ENCODE measurements at regions not wholly inside any gene's neighbourhood (a gene's known extent, or its start where the extent isn't known, plus 50 kb on each side); places are given as distances from the start of the nearest gene placed in this dataset.

DNA sequence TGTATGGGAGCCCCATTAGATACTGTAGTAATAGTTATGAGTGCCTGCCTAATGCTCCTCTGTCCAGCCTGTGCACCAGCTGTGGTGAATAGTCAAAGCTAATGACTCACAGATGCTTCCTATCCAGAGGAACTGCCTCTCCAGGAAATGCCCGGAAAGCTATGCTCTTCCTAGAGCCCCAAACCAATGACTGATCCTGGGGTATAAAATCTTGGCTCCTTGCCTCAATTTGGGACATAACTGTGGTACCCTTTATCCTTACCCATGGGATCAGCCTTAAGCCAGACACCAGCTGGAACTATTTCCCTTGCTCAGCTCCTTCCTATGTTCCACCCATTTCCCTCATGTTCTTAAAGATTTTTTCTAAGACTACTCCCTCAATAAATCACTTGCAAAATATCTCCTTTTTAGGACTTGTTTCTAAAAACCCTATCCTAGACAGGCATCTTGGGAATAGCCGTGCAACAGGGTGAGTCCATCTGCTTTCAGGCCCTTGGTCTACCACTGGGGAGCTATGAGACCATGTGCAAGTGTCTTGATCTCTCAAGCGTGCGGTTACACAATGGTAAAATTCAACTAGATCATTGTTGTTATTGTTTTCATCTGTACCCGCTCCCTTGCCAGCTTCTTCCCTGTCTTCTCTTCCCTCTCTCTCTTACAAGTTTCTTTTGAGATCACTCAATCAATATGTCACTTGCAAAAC is 283.7 kb downstream of the BTBD3 start:
- no peaks in the 10 kb centered on the region for H3K4me1 ChIP-seq (ENCODE audit: insufficient read depth)
- H3K4me2 ChIP-seq: no peak overlapping the region
- H3K36me3 ChIP-seq (replicated peaks; ENCODE audit: insufficient read depth, low read depth): no peaks in the 10 kb centered on the region
- WGBS (ENCODE audit: low lambda C conversion rate, missing lambda C conversion rate): 85% methylated on average over 5 of the region's 5 CpGs
- no peaks in the 10 kb centered on the region for H4K20me1 ChIP-seq (ENCODE audit: insufficient read depth, poor library complexity, severe bottlenecking)
- H3K4me3 ChIP-seq: no peak overlapping the region
- H3K9me3 ChIP-seq (ENCODE audit: low read depth): no peaks in the 10 kb centered on the region
- peak; percentile 10 for DNase-seq (ENCODE audit: low spot score)
- no peaks in the 10 kb centered on the region for H3K9me2 ChIP-seq (replicated peaks; ENCODE audit: insufficient read depth)
- TF ChIP-seq, protein P1, sequence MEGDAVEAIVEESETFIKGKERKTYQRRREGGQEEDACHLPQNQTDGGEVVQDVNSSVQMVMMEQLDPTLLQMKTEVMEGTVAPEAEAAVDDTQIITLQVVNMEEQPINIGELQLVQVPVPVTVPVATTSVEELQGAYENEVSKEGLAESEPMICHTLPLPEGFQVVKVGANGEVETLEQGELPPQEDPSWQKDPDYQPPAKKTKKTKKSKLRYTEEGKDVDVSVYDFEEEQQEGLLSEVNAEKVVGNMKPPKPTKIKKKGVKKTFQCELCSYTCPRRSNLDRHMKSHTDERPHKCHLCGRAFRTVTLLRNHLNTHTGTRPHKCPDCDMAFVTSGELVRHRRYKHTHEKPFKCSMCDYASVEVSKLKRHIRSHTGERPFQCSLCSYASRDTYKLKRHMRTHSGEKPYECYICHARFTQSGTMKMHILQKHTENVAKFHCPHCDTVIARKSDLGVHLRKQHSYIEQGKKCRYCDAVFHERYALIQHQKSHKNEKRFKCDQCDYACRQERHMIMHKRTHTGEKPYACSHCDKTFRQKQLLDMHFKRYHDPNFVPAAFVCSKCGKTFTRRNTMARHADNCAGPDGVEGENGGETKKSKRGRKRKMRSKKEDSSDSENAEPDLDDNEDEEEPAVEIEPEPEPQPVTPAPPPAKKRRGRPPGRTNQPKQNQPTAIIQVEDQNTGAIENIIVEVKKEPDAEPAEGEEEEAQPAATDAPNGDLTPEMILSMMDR (IDR thresholded peaks at IDR 0.05; ENCODE audit: poor library complexity): no peak
- H2AFZ ChIP-seq: no peak overlapping the region
- H3K27ac ChIP-seq: no peak overlapping the region
- no peaks in the 10 kb centered on the region for H3K27me3 ChIP-seq
- no peaks in the 10 kb centered on the region for H3K79me2 ChIP-seq

DNA sequence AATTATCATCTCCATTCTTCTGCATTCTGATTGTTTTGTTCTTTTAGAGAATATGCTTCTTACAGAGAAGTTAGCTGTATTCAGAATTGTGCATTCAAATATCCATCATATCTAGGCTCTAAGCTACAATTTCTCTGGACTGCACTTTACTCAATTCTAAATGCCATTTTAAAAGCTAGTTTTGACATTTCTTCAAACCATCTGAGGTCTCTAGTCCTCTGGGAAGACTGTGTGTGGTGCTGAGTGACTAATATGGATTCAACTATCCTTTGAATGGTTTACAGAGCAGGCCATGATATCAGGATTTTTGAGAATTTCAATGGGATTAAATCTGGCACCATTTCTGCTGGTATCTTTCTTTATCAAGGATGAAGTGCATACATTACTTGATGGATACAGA is 285.7 kb downstream of the BTBD3 start:
- DNase-seq (ENCODE audit: low spot score): no peak
- no peaks in the 10 kb centered on the region for H3K79me2 ChIP-seq
- no peaks in the 10 kb centered on the region for H3K9me3 ChIP-seq (ENCODE audit: low read depth)
- H3K4me2 ChIP-seq: no peak overlapping the region
- H3K9me2 ChIP-seq (replicated peaks; ENCODE audit: insufficient read depth): no peaks in the 10 kb centered on the region
- no peak overlapping the region for H3K27ac ChIP-seq
- no peaks in the 10 kb centered on the region for H4K20me1 ChIP-seq (ENCODE audit: insufficient read depth, poor library complexity, severe bottlenecking)
- no peaks in the 10 kb centered on the region for H3K4me1 ChIP-seq (ENCODE audit: insufficient read depth)
- TF ChIP-seq, protein P1 (IDR thresholded peaks at IDR 0.05; ENCODE audit: poor library complexity): no peak
- TF ChIP-seq EZH2 (IDR thresholded peaks at IDR 0.05; ENCODE audit: borderline replicate concordance) (no peak), EZH2phosphoT487 (IDR thresholded peaks at IDR 0.05; ENCODE audit: low read depth, severe bottlenecking, unreplicated experiment) (no peak)
- H2AFZ ChIP-seq: no peak overlapping the region
- no peaks in the 10 kb centered on the region for H3K27me3 ChIP-seq
- H3K36me3 ChIP-seq (replicated peaks; ENCODE audit: insufficient read depth, low read depth): no peaks in the 10 kb centered on the region
- no peak overlapping the region for H3K4me3 ChIP-seq

DNA sequence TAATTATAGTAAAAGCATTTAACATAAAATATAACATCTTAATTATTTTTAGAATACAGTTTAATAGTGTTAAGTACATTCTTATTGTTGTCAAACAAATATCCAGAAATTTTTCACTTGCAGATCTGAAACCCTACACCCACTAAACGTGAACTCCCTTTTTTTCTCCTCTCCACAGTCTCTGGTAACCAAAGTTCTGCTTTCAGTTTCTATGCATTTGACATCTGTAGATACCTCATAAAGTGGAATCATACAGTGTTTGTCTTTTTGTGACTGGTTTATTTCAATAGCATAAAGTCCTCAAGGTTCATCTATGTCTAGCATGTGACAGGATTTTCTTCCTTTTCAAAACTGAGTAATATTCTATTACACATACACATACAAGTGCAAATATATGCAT is 286.3 kb downstream of the BTBD3 start:
- Histone ChIP-seq H4K20me1 (ENCODE audit: insufficient read depth, poor library complexity, severe bottlenecking) (no peaks in the 10 kb centered on the region), H3K4me1 (ENCODE audit: insufficient read depth) (no peaks in the 10 kb centered on the region), H3K4me2 (no peak overlapping the region), H3K27ac (no peak overlapping the region), H3K79me2 (no peaks in the 10 kb centered on the region), H3K36me3 (replicated peaks; ENCODE audit: insufficient read depth, low read depth) (no peaks in the 10 kb centered on the region), H3K4me3 (no peak overlapping the region), H2AFZ (no peak overlapping the region), H3K9me2 (replicated peaks; ENCODE audit: insufficient read depth) (no peaks in the 10 kb centered on the region), H3K9me3 (ENCODE audit: low read depth) (no peaks in the 10 kb centered on the region), H3K27me3 (no peaks in the 10 kb centered on the region)
- WGBS (ENCODE audit: low lambda C conversion rate, missing lambda C conversion rate): 77% methylated on average over 1 of the region's 1 CpG
- no peak for DNase-seq (ENCODE audit: low spot score)
- no peak for TF ChIP-seq EZH2phosphoT487 (IDR thresholded peaks at IDR 0.05; ENCODE audit: low read depth, severe bottlenecking, unreplicated experiment)
- TF ChIP-seq, protein P1 (IDR thresholded peaks at IDR 0.05; ENCODE audit: poor library complexity): no peak
- TF ChIP-seq EZH2 (IDR thresholded peaks at IDR 0.05; ENCODE audit: borderline replicate concordance): no peak

DNA sequence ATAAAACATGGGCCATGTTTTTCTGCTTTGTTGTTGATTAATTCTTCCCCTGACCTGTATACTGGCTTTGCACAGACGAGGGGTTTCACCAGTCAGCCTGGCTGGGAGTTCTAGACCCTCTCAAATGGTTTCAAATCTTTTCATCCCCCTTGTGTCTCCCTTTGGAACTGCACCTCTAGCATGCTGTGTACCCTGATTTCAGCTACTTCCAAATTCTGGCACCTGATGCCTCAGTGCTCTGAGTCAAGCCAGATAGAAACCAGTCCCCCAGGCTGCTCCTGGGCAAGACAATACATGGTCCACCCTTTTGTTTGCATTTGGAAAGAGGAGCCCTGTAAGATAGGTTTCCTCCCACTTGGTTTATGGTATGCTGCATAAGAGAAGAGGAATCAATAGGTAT is 290.2 kb downstream of the BTBD3 start:
- no peaks in the 10 kb centered on the region for H3K9me2 ChIP-seq (replicated peaks; ENCODE audit: insufficient read depth)
- no peak for TF ChIP-seq EZH2 (IDR thresholded peaks at IDR 0.05; ENCODE audit: borderline replicate concordance)
- TF ChIP-seq, protein P1 (IDR thresholded peaks at IDR 0.05; ENCODE audit: poor library complexity): peak; percentile 41
- H4K20me1 ChIP-seq (ENCODE audit: insufficient read depth, poor library complexity, severe bottlenecking): no peaks in the 10 kb centered on the region
- no peaks in the 10 kb centered on the region for H3K9me3 ChIP-seq (ENCODE audit: low read depth)
- WGBS (ENCODE audit: low lambda C conversion rate, missing lambda C conversion rate): 14% methylated on average over 1 of the region's 1 CpG
- no peak overlapping the region for H3K4me2 ChIP-seq
- peak; percentile 31 for DNase-seq (ENCODE audit: low spot score)
- H3K36me3 ChIP-seq (replicated peaks; ENCODE audit: insufficient read depth, low read depth): no peaks in the 10 kb centered on the region
- H3K4me3 ChIP-seq: no peak overlapping the region
- H3K27ac ChIP-seq: no peak overlapping the region
- no peaks in the 10 kb centered on the region for H3K79me2 ChIP-seq
- no peaks in the 10 kb centered on the region for H3K27me3 ChIP-seq
- no peak overlapping the region for H2AFZ ChIP-seq
- H3K4me1 ChIP-seq (ENCODE audit: insufficient read depth): no peaks in the 10 kb centered on the region

Data from hepatocyte (in vitro differentiated cells).